Stimulated activated CD4-positive, alpha-beta T cell treated with anti-CD3 and anti-CD28 coated beads, Interleukin-4, amount 100 ng/mL, for 1 hour (primary cell): ENCODE measurements at regions not wholly inside any gene's neighbourhood (a gene's known extent, or its start where the extent isn't known, plus 50 kb on each side); places are given as distances from the start of the nearest gene placed in this dataset.
"Not testable (repeated sequence)": the region's sequence is repeated elsewhere in the genome, so short reads cannot be mapped to it uniquely, and the experiment has no call there.

ENCODE experiments used
- DNase-seq: peaks from one replicate; pipeline ENCODE4 v3.0.0-alpha.2; 2020

DNA sequence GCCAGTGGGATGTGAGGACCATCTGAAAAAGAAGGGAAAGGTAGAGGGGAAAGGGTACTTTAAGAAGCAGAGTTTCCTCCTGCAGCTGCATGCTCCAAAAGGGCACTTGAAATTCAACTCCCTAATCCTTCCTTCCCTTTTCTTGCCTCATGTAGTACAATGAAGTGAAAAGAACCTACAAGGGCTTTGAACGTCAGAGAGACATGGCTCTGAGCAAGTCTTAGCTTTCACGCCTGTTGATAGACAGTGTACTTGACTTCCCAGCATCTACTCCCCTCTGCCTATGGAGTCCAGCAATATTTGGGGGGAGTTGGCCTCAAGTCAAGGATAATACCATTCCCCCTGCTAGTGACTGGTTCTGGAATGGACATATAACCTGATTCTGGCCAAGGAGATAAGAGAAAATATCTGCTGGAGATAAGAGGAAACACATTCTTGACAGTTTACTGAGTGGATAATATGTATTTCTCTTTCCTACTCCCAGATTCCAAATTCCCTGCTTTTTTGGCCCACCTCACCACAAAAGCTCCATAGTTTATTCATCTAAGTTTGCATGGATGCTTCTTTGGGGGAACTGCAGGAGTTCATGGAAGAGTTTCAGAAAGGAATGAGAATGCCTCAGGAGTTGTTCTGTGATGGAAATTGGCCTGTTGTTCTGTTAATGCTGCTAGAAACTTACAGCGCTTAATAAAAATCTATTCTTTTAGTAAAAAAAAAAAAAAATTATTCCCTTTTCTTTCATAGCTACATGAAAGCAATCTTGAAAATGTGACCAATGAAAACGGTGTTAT, 193.0 kb upstream of the TPM1 start:
- DNase-seq = no peak

GRCh38 chr15:62850318-62850717, 192.2 kb upstream of the TPM1 start:
- no peak for DNase-seq

DNA sequence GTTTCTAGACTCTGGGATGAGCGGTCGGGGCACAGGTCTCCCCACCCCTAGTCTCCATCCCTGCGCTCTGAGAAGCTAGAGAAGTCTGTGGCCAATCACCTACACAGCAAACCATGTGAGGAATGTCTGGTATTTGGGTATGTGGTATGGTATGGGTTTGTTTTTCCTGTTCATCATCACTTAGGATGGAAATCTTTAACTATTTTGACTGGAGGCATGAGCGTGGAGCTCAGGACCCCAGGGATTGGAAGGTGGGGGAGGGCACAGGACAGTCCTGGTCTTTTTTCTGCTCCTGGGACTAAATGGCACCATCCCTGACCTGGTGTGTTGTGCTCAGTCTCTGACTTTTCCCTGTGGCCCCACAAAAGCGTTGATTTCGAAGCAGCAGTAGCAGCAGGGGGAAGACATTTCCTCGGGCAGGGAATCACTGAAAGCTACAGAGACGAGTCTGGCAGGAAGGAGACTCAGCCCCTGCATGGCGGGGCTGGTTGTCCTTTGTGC, 191.7 kb upstream of the TPM1 start:
- no peak for DNase-seq

DNA sequence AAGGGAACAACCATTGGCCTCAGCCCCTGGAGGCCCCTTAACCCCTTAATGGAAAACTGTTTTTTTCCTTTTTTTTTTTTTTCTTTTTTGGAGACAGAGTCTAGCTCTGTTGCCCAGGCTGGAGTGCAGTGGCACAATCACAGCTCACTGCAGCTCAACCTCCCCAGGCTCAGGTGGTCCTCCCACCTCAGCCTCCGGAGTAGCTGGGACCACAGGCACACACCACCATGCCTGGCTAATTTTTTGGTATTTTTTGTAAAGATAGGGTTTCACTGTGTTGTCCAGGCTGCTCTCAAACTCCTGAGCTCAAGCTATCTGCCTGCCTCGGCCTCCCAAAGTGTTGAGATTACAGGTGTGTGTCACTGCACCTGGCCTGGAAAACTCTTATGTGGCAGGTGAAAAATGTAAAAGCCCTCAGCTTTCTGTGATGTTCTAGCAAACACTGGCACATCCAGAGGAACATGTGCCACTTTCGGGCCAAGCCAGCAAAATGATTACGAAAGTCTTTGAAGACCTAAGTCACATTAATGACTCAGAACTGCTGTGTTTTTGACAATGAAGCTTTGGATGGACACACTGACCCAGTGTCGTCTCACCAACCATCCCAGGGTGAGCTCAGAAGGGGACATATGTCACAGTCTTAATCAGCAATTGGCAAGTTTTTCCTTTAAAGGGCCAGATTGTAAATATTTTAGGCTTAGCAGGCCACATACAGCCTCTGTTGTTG, 189.3 kb upstream of the TPM1 start:
- DNase-seq = no peak

GRCh38 chr15:62853841-62854225, 188.7 kb upstream of the TPM1 start:
- DNase-seq = no peak

- DNase-seq = no peak
Measured at GRCh38 chr15:62854420-62855084, 188.0 kb upstream of the TPM1 start.

DNA sequence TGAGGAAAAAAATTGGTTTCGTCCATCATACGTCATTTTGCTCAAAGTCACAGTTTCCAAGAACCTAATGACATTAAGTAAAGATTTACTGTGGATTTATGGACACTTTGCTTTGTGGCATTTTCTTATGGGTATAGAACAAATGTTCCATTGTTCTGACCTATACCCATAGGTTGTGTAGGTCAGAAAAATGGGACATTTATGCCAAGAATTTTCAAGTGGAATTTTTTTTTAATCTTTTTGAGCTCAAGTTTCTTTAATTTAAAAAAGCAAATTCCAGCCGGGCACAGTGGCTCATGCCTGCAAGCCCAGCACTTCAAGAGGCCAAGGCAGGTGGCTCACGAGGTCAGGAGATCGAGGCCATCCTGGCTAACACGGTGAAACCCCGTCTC, 187.5 kb upstream of the TPM1 start:
- no peak for DNase-seq

DNA sequence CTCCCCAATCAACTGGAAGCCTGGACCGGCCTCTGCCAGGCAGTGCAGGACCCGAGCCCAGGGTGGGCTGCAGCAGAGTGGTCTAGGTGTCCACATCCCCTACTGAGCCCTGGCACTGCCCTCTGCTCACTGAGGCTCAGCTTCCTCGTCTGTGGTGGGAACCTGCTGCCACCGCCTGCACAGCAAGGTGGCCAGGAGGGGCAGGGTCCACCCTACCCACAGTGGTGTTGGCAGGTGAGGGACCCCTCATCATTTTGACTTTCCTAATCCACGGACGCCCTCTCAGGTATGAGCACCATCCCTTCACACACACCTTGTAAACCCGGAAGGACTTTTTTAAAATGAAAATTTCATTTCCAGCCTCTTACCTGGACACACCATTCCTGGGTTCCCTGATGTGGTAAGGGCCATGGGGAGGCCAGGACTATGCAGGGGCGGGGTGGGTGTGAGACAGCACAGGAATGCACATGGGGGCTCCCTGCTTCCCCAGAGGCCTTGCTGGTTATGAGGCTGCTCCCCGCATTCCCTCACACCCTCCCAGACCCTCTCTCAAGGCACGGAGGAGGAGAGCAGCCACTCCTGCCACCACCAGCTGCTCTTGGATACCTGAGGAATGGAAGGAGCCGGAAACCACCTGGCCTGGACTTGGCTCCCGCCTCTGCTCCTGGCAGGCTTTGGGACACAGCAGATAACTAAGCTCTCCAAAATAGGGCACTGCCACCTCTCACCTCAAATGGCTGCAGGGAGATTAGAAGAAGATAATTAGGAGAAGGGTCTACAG, 185.9 kb upstream of the TPM1 start:
- DNase-seq = no peak

- DNase-seq = no peak
Measured at GRCh38 chr15:62857411-62857853, 185.1 kb upstream of the TPM1 start.

DNA sequence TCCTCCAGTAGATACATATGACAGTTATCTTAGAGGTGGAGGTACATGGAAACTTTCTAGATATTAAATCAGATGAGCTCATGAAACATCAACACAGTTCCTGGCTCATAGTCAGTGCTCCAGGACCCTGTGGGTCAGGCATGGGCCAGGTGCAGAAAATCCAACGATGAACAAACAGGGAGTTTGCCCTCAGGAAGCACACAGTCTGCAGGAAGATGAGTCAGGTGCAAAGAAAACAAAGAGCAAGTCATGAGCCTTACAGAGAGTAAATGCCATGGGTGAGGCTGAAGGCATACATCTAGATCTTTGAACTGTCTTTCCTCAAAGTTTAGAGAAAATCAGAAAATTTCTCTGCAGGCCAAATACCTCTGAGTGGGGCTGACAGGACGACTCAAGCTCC, 184.2 kb upstream of the TPM1 start:
- DNase-seq = no peak

DNA sequence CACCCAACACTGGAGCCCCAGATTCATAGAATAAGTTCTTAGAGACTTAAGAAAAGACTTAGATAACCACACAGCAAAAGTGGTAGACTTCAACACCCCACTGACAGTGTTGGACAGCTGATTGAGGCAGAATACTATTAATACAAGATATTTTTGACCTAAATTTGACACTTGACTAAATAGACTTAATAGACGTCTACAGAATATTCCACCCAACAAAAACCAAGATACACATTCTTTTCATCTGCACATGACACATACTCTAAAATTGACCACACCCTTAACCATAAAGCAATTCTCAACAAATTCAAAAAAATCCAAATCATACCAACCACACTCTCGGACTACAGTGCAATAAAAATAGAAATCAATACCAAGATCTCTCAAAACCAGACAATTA, 179.8 kb upstream of the TPM1 start:
- no peak for DNase-seq

- DNase-seq = no peak
Measured at GRCh38 chr15:62866366-62866765, 176.2 kb upstream of the TPM1 start.

DNA sequence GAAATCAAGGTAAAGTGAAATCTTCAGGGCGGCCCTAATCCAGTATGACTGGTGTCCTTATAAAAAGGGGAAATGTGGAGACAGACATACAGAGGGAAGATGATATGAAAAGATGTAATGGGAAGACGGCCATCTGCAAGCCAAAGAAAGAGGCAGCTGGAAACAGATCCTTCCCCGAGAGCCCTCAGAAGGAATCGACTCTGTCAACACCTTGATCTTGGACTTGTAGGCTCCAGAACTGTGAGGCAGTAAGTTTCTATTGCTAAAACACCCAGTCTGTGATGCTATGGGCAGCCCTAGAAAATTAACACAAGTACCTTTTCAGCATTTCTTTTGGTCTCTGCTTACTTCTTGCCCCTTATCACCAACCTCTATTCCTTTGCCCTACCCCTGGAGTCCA, 174.7 kb upstream of the TPM1 start:
- DNase-seq = no peak

DNA sequence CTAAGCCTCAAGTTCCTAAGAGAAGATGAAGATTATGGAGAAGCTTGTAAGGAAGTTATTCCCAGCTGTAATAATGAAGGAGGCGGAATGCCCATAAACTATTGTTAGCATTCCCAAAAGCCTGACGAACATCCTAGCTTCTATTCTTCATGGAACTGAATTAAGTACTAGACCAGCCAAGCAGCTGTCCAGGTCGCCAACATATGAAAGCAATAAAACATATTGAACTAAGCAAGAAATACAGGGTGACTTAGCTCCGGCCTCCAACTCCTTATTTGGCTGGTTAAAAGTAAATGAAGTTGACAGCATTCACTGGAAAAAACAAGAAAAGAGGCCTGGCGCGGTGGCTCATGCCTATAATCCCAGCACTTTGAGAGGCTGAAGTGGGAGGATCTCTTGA, 174.0 kb upstream of the TPM1 start:
- no peak for DNase-seq

GRCh38 chr15:62869116-62869515, 173.4 kb upstream of the TPM1 start:
- DNase-seq = no peak

GRCh38 chr15:62870216-62870615, 172.3 kb upstream of the TPM1 start:
- DNase-seq = no peak

DNA sequence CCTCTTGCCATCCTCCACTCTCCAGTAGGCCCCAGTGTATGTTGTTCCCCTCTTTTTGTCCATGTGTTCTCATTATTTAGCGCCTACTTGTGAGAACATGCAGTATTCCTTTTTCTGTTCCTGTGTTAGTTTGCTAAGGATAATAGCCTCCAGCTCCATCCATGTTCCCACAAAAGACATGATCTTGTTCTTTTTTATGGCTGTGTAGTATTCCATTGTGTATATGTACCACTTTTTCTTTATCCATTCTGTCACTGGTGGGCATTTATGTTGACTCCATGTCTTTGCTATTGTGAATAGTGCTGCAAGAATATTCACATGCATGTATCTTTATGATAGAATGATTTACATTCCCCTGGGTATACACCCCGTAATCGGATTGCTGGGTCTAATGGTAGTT, 171.8 kb upstream of the TPM1 start:
- DNase-seq = not testable (repeated sequence)

DNA sequence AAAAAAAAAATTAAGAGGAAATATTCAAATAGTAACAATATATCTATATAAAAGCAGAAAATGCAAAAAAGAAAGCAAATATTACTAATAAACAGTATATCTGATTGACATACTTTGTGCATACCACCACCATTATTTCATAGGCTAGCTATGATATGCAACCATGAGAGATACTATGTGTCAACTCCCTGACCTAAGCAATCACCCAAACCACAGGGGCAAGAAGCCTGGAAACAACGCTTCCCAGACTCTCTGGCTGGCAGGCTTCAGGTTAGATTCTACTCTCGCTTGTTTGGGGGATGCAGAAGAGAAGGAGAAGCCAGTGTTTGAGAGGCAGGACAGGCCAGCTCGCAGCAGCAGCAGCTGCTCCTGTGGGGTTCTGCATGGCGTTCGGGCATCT, 169.3 kb upstream of the TPM1 start:
- no peak for DNase-seq

GRCh38 chr15:62874064-62874463, 168.5 kb upstream of the TPM1 start:
- no peak for DNase-seq

DNA sequence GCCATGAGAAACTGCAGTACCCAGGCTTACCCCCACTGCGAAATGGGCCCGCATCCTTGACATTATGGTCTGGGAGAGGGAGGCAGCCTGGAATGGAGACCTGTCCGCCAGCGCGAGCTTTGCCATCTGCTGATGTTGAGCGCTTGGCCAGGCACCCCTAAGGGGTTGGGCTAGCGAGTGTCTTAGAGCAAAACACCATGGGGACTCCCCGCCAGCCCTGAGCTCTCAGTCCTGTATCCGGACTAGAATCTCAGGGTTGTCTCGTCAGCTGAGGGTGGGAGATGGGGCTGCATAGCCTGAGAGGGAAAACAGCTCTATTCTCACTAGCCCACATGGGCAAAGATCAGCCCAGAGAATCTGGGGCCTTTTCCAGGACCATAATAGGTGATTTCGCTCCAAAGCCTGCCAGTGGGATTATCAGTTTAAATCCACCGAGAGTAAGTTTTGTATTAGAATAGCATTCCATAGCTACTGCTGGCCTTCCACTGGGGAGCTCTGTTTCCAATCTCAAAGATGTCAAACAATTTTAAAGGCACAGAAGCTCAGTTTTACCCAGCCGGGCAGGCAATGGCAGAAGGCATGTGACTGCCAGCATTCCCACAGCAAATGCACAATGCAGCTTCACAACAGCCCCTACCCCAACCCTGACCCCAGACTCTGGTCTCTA, 167.5 kb upstream of the TPM1 start:
- no peak for DNase-seq

- no peak for DNase-seq
Measured at GRCh38 chr15:62875626-62876021, 166.9 kb upstream of the TPM1 start.

- DNase-seq = no peak
Measured at GRCh38 chr15:62877276-62877857, 165.2 kb upstream of the TPM1 start.
